HepG2 (cell line): ENCODE measurements at regions not wholly inside any gene's neighbourhood (a gene's known extent, or its start where the extent isn't known, plus 50 kb on each side); places are given as distances from the start of the nearest gene placed in this dataset.

Experiments used
- AGO1 ChIP-seq: fragments of 200-400 bp; formaldehyde crosslinking; IDR thresholded peaks from 2 replicates; pipeline ENCODE4 v1.6.1; 2017; ENCODE audit warnings: mild to moderate bottlenecking, low read depth, low read length, moderate library complexity; ENCODE audit not compliant: poor library complexity, severe bottlenecking
- ATF7-NPFF ChIP-seq: sonication (generic); formaldehyde crosslinking; IDR thresholded peaks from 2 replicates; pipeline ENCODE4 v1.8.1; 2023; ENCODE audit warnings: mild to moderate bottlenecking, low read depth, missing genetic modification reagents, moderate library complexity
- MYNN ChIP-seq: sonication (generic); formaldehyde crosslinking; IDR thresholded peaks from 2 replicates; pipeline ENCODE4 v1.4.0; 2020; ENCODE audit warnings: mild to moderate bottlenecking, low read depth, missing genetic modification reagents
- PCBP2 ChIP-seq: fragments of 200-400 bp; formaldehyde crosslinking; optimal IDR thresholded peaks from 2 replicates; pipeline ENCODE3; 2018; ENCODE audit warnings: low read length, low read depth; ENCODE audit not compliant: poor library complexity, severe bottlenecking
- RELA ChIP-seq: sonication (generic); formaldehyde crosslinking; IDR thresholded peaks from 2 replicates; pipeline ENCODE4 v1.4.0; 2020; ENCODE audit warnings: missing genetic modification reagents
- SP1 ChIP-seq, 2 experiments: fragments of 450-650 bp in 1 of 2; sonication (generic) in 1 of 2; formaldehyde crosslinking in 1 of 2; IDR thresholded peaks; 2 replicates each; pipeline versions ENCODE4 v1.4.0 to v1.6.1; 2016 to 2020; ENCODE audit warnings: missing genetic modification reagents in 1 of 2
- TF ChIP-seq, protein P1 (sequence below): sonication (generic); formaldehyde crosslinking; IDR thresholded peaks from 2 replicates; pipeline ENCODE4 v1.5.0; 2020; ENCODE audit warnings: mild to moderate bottlenecking, missing genetic modification reagents
- TF ChIP-seq, protein P2 (sequence below): sonication (generic); formaldehyde crosslinking; IDR thresholded peaks from 2 replicates; pipeline ENCODE4 v1.8.1; 2023; ENCODE audit warnings: mild to moderate bottlenecking, moderate library complexity, missing genetic modification reagents
- TF ChIP-seq, protein P3 (sequence below): sonication (generic); formaldehyde crosslinking; IDR thresholded peaks from 2 replicates; pipeline ENCODE4 v1.4.0; 2020; ENCODE audit warnings: mild to moderate bottlenecking, missing genetic modification reagents
- TF ChIP-seq, protein P4 (sequence below): sonication (generic); formaldehyde crosslinking; conservative IDR thresholded peaks from 2 replicates; pipeline ENCODE4 v1.4.0; 2020; ENCODE audit warnings: missing genetic modification reagents

DNA sequence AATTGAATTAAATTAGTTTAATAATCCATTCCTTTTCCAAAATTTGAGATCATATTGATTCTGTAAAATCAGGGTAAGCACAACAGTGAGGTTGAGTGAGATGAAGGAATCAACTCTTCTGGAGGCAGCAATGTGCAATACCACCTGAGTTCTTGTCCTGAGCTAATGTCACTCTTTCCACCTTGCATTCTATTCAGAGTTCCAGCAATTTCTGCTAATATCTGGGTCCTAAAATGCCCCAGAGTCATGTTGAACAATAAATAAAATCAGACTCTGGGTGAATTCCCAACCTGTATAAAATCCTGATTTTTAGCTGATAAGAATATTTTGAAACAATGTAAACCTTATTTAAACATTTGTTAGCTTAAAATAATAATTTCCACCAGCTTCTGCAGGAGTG, 590.8 kb upstream of the ADGRB3 start (continued):
- TF ChIP-seq, protein P1, sequence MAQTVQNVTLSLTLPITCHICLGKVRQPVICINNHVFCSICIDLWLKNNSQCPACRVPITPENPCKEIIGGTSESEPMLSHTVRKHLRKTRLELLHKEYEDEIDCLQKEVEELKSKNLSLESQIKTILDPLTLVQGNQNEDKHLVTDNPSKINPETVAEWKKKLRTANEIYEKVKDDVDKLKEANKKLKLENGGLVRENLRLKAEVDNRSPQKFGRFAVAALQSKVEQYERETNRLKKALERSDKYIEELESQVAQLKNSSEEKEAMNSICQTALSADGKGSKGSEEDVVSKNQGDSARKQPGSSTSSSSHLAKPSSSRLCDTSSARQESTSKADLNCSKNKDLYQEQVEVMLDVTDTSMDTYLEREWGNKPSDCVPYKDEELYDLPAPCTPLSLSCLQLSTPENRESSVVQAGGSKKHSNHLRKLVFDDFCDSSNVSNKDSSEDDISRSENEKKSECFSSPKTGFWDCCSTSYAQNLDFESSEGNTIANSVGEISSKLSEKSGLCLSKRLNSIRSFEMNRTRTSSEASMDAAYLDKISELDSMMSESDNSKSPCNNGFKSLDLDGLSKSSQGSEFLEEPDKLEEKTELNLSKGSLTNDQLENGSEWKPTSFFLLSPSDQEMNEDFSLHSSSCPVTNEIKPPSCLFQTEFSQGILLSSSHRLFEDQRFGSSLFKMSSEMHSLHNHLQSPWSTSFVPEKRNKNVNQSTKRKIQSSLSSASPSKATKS (CRISPR knock-in tag) = no peak
- no peak for TF ChIP-seq PCBP2
- TF ChIP-seq MYNN (CRISPR knock-in tag) = no peak
- TF ChIP-seq, protein P2, sequence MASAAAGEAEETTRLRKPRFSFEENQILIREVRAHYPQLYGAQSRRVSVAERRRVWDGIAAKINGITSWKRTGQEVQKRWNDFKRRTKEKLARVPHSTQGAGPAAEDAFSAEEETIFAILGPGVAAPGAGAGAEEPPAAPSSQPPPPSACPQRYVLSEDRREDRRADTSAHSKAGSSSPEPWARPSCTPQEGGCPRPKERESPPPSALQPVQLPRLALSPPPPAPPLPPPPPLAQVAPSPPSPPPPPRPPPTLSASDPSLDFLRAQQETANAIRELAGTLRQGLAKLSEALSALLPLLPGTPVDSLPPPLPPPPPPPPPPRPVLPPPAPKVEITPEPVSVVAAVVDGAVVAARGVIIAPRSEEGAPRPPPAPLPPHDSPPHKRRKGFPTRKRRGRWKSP = no peak
- no peak for TF ChIP-seq ATF7-NPFF (CRISPR knock-in tag)
- TF ChIP-seq RELA = no peak
- TF ChIP-seq, protein P3, sequence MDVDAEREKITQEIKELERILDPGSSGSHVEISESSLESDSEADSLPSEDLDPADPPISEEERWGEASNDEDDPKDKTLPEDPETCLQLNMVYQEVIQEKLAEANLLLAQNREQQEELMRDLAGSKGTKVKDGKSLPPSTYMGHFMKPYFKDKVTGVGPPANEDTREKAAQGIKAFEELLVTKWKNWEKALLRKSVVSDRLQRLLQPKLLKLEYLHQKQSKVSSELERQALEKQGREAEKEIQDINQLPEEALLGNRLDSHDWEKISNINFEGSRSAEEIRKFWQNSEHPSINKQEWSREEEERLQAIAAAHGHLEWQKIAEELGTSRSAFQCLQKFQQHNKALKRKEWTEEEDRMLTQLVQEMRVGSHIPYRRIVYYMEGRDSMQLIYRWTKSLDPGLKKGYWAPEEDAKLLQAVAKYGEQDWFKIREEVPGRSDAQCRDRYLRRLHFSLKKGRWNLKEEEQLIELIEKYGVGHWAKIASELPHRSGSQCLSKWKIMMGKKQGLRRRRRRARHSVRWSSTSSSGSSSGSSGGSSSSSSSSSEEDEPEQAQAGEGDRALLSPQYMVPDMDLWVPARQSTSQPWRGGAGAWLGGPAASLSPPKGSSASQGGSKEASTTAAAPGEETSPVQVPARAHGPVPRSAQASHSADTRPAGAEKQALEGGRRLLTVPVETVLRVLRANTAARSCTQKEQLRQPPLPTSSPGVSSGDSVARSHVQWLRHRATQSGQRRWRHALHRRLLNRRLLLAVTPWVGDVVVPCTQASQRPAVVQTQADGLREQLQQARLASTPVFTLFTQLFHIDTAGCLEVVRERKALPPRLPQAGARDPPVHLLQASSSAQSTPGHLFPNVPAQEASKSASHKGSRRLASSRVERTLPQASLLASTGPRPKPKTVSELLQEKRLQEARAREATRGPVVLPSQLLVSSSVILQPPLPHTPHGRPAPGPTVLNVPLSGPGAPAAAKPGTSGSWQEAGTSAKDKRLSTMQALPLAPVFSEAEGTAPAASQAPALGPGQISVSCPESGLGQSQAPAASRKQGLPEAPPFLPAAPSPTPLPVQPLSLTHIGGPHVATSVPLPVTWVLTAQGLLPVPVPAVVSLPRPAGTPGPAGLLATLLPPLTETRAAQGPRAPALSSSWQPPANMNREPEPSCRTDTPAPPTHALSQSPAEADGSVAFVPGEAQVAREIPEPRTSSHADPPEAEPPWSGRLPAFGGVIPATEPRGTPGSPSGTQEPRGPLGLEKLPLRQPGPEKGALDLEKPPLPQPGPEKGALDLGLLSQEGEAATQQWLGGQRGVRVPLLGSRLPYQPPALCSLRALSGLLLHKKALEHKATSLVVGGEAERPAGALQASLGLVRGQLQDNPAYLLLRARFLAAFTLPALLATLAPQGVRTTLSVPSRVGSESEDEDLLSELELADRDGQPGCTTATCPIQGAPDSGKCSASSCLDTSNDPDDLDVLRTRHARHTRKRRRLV = no peak
- TF ChIP-seq SP1 (IDR thresholded peaks at IDR 0.05) = no peak
- no peak for TF ChIP-seq SP1 (CRISPR knock-in tag; IDR thresholded peaks at IDR 0.05)
- TF ChIP-seq, protein P4, sequence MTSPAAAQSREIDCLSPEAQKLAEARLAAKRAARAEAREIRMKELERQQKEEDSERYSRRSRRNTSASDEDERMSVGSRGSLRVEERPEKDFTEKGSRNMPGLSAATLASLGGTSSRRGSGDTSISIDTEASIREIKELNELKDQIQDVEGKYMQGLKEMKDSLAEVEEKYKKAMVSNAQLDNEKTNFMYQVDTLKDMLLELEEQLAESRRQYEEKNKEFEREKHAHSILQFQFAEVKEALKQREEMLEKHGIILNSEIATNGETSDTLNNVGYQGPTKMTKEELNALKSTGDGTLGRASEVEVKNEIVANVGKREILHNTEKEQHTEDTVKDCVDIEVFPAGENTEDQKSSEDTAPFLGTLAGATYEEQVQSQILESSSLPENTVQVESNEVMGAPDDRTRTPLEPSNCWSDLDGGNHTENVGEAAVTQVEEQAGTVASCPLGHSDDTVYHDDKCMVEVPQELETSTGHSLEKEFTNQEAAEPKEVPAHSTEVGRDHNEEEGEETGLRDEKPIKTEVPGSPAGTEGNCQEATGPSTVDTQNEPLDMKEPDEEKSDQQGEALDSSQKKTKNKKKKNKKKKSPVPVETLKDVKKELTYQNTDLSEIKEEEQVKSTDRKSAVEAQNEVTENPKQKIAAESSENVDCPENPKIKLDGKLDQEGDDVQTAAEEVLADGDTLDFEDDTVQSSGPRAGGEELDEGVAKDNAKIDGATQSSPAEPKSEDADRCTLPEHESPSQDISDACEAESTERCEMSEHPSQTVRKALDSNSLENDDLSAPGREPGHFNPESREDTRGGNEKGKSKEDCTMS (CRISPR knock-in tag) = no peak
- TF ChIP-seq AGO1 = no peak
